GM12873 (cell line): ENCODE measurements at regions not wholly inside any gene's neighbourhood (a gene's known extent, or its start where the extent isn't known, plus 50 kb on each side); places are given as distances from the start of the nearest gene placed in this dataset.

Experiments used
- CTCF ChIP-seq: IDR thresholded peaks from 2 replicates; pipeline ENCODE4 v1.5.1; 2012; ENCODE audit warnings: low read depth, mild to moderate bottlenecking, moderate library complexity, low read length, control low read depth; ENCODE audit not compliant: insufficient read depth; ENCODE audit errors: missing control alignments

- no peak for TF ChIP-seq CTCF
Measured at GRCh38 chr11:123338997-123339752, 90.9 kb upstream of the GRAMD1B start.

- no peak for TF ChIP-seq CTCF
Measured at GRCh38 chr11:123338266-123338800, 91.7 kb upstream of the GRAMD1B start.

- no peak for TF ChIP-seq CTCF
Measured at GRCh38 chr11:123334925-123335324, 95.1 kb upstream of the GRAMD1B start.

GRCh38 chr11:123330948-123331347 lies 99.1 kb upstream of the GRAMD1B start:
- no peak for TF ChIP-seq CTCF

- TF ChIP-seq CTCF: no peak
Measured at GRCh38 chr11:123330471-123330870, 99.6 kb upstream of the GRAMD1B start.

GRCh38 chr11:123330071-123330470 lies 100.0 kb upstream of the GRAMD1B start:
- no peak for TF ChIP-seq CTCF

GRCh38 chr11:123328281-123328867 lies 101.7 kb upstream of the GRAMD1B start:
- no peak for TF ChIP-seq CTCF
